Endothelial cell of hepatic sinusoid (primary cell): ENCODE measurements at regions not wholly inside any gene's neighbourhood (a gene's known extent, or its start where the extent isn't known, plus 50 kb on each side); places are given as distances from the start of the nearest gene placed in this dataset.

Experiments used
- in situ Hi-C: cut with HindIII; loops from 2 replicates; pipeline ENCODE4 v1.10.0; 2017; ENCODE audit warnings: low sequenced_read_pairs

- in situ Hi-C loops, result loop anchor here (5.0 to 10.0 kb wide), 2 partner anchors 33 to 65 kb away; no protein-coding TSS in a partner anchor
These were observed 168.7 kb upstream of the HDAC4 start for GRCh38 chr2:239569401-239570090.

GRCh38 chr2:239568601-239569000, 167.8 kb upstream of the HDAC4 start:
- in situ Hi-C loops, result loop anchor here (5.0 to 10.0 kb wide), 2 partner anchors 34 to 64 kb away; no protein-coding TSS in a partner anchor

- in situ Hi-C loops, result loop anchor here (5.0 to 10.0 kb wide), 2 partner anchors 35 to 63 kb away; no protein-coding TSS in a partner anchor
These were observed 167.0 kb upstream of the HDAC4 start for GRCh38 chr2:239567786-239568185.

GRCh38 chr2:239566995-239567568, 166.3 kb upstream of the HDAC4 start:
- in situ Hi-C loops, result loop anchor here (5.0 to 10.0 kb wide), 2 partner anchors 35 to 62 kb away; no protein-coding TSS in a partner anchor

GRCh38 chr2:239566162-239566994, 165.6 kb upstream of the HDAC4 start:
- in situ Hi-C loops, result loop anchor here (5.0 to 10.0 kb wide), 2 partner anchors 36 to 62 kb away; no protein-coding TSS in a partner anchor

GRCh38 chr2:239564587-239564986, 163.8 kb upstream of the HDAC4 start:
- in situ Hi-C loops, result loop anchor here (10.0 kb wide), 1 partner anchor 60 kb away; no protein-coding TSS in a partner anchor

- in situ Hi-C loops, result loop anchor here (10.0 kb wide), 1 partner anchor 59 kb away; no protein-coding TSS in a partner anchor
These were observed 162.7 kb upstream of the HDAC4 start for GRCh38 chr2:239563561-239563960.

- in situ Hi-C loops, result loop anchor here (10.0 kb wide), 1 partner anchor 57 kb away; no protein-coding TSS in a partner anchor
These were observed 160.7 kb upstream of the HDAC4 start for GRCh38 chr2:239561446-239562001.

GRCh38 chr2:239559417-239560261, 158.8 kb upstream of the HDAC4 start:
- in situ Hi-C loops, result loop anchor here (10.0 kb wide), 1 partner anchor 55 kb away; no protein-coding TSS in a partner anchor

- in situ Hi-C loops, result no loop called here
These were observed 157.8 kb upstream of the HDAC4 start for GRCh38 chr2:239558661-239559060.

GRCh38 chr2:239557516-239557915, 156.7 kb upstream of the HDAC4 start:
- in situ Hi-C loops, result no loop called here

- in situ Hi-C loops, result no loop called here
These were observed 154.7 kb upstream of the HDAC4 start for GRCh38 chr2:239555571-239555905.

- in situ Hi-C loops, result no loop called here
These were observed 154.1 kb upstream of the HDAC4 start for GRCh38 chr2:239554766-239555570.

- in situ Hi-C loops, result no loop called here
These were observed 152.7 kb upstream of the HDAC4 start for GRCh38 chr2:239553376-239554000.

- in situ Hi-C loops, result no loop called here
These were observed 151.6 kb upstream of the HDAC4 start for GRCh38 chr2:239552213-239552926.

GRCh38 chr2:239551206-239551605, 150.4 kb upstream of the HDAC4 start:
- in situ Hi-C loops, result no loop called here

GRCh38 chr2:239550357-239550756, 149.5 kb upstream of the HDAC4 start:
- in situ Hi-C loops, result no loop called here

- in situ Hi-C loops, result loop anchor here (10.0 kb wide), 2 partner anchors 375 to 455 kb away; no protein-coding TSS in a partner anchor
These were observed 149.0 kb upstream of the HDAC4 start for GRCh38 chr2:239549711-239550255.
